PC-3 (cell line): ENCODE measurements at regions not wholly inside any gene's neighbourhood (a gene's known extent, or its start where the extent isn't known, plus 50 kb on each side); places are given as distances from the start of the nearest gene placed in this dataset.

Experiments used
- EZH2 ChIP-seq: fragments of 300-600 bp; sonication (generic); IDR thresholded peaks from one replicate; pipeline ENCODE4 v1.6.1; 2017; ENCODE audit warnings: antibody characterized with exemption, mild to moderate bottlenecking, low read length; ENCODE audit not compliant: unreplicated experiment
- EZH2phosphoT487 ChIP-seq: fragments of 300-600 bp; sonication (generic); IDR thresholded peaks from 2 replicates; pipeline ENCODE4 v1.6.1; 2018; ENCODE audit warnings: mild to moderate bottlenecking, antibody characterized with exemption, low read length, borderline replicate concordance
- TF ChIP-seq, protein P1 (sequence below): fragments of 300-600 bp; sonication (generic); conservative IDR thresholded peaks from 2 replicates; pipeline ENCODE4 v1.5.1; 2017; ENCODE audit warnings: antibody characterized with exemption, low read depth, mild to moderate bottlenecking, low read length

DNA sequence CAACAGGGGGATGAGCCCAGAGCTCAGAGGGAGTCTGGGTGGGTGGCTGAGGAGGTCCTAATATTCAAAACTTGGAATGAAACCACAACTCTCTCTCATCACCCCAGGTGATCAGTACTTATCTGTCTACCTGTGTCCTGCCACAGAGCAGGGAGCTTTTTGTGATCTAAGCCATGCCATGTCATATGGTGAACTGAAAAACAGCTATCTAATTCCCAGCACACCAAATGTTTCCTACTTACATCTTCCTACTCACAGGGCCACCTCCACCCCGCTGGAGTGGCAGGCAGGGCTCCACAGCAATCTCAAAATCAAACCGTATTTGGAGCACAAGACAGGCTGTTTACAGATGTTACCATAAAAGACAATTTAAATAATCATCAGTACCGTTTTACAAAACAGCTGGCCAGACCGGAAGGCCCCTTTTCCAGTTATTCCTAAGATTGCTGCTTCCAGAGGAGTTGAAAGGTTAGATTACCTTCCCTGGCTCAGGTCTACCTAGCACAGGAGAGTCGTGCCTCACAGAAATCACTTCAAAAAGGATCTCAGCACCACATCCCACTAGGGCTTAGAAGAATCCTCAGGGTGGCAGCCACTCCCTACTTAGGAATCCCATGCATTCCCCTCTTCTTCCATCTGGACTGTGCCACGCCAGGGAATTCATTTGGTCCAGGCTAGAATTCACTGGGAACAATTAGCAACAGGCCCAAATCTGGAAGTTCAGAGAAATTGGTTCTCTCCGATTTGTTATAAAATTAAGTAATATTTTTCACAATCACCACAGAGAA, 226.6 kb upstream of the IL12A start:
- TF ChIP-seq, protein P1, sequence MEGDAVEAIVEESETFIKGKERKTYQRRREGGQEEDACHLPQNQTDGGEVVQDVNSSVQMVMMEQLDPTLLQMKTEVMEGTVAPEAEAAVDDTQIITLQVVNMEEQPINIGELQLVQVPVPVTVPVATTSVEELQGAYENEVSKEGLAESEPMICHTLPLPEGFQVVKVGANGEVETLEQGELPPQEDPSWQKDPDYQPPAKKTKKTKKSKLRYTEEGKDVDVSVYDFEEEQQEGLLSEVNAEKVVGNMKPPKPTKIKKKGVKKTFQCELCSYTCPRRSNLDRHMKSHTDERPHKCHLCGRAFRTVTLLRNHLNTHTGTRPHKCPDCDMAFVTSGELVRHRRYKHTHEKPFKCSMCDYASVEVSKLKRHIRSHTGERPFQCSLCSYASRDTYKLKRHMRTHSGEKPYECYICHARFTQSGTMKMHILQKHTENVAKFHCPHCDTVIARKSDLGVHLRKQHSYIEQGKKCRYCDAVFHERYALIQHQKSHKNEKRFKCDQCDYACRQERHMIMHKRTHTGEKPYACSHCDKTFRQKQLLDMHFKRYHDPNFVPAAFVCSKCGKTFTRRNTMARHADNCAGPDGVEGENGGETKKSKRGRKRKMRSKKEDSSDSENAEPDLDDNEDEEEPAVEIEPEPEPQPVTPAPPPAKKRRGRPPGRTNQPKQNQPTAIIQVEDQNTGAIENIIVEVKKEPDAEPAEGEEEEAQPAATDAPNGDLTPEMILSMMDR: no peak
- no peak for TF ChIP-seq EZH2
- no peak for TF ChIP-seq EZH2phosphoT487
